GM12891 (cell line): ENCODE measurements at regions not wholly inside any gene's neighbourhood (a gene's known extent, or its start where the extent isn't known, plus 50 kb on each side); places are given as distances from the start of the nearest gene placed in this dataset.

Experiments
- POLR2A ChIP-seq: IDR thresholded peaks from 2 replicates; pipeline ENCODE4 v1.6.1; 2011; ENCODE audit warnings: low read depth, low read length, control low read depth
- TAF1 ChIP-seq: IDR thresholded peaks from 2 replicates; pipeline ENCODE4 v1.6.1; 2011; ENCODE audit warnings: low read depth, low read length, control low read depth

- TF ChIP-seq POLR2A (no peak), TAF1 (no peak)
Observed at GRCh38 chr15:58346361-58346760, 85.4 kb upstream of the LIPC start.
